K562 (cell line): ENCODE measurements at regions not wholly inside any gene's neighbourhood (a gene's known extent, or its start where the extent isn't known, plus 50 kb on each side); places are given as distances from the start of the nearest gene placed in this dataset.

ENCODE experiments used
- ATAC-seq: fragments of 200-7000 bp; cut with Tn5 transposase; 3 replicates; pipeline ENCODE4 v1.9.1; 2020; ENCODE audit warnings: moderate library complexity
- BruUV-seq: library from RNA; stranded (reverse); fragments of 400-500 nt; replicated peaks from 2 replicates; lab custom pipeline; 2021; lab: Mats Ljungman, UMichigan
- CTCF ChIA-PET: fragments of 300-600 bp; formaldehyde crosslinking; extraction: SDS; loops from one replicate; lab custom pipeline; 2021; ENCODE audit warnings: low intra/inter-chr PET ratio; lab: Yijun Ruan, JAX
- POLR2A ChIA-PET: fragments of 300-600, 350-650 bp; sonication (Branson Sonifier 250); formaldehyde crosslinking; extraction: SDS; loops from one replicate; lab custom pipeline; 2021; ENCODE audit warnings: antibody characterized with exemption, inconsistent platforms; lab: Yijun Ruan, JAX
- DNase-seq, 4 experiments: peaks; one replicate each; pipeline versions ENCODE4 v3.0.0 to v3.0.0-alpha.2; 2011 to 2018; ENCODE audit warnings: low spot score in 3 of 4, mixed read lengths in 3 of 4; ENCODE audit errors: extremely low read depth in 1 of 4
- FAIRE-seq: peaks from 2 replicates; lab custom pipeline; 2011; peaks lifted over from hg19 to GRCh38; lab: Jason Lieb, UNC
- H2AFZ ChIP-seq: 2 replicates; pipeline ENCODE4 v1.6.0; 2011; ENCODE audit warnings: low read depth, low read length, control low read depth, inconsistent platforms
- H3K27ac ChIP-seq: fragments of 200-600 bp; 3 replicates; pipeline ENCODE4 v1.8.0; 2011; ENCODE audit warnings: low read depth, mild to moderate bottlenecking, control low read depth, inconsistent platforms, low read length, moderate library complexity, mixed read lengths; ENCODE audit errors: extremely low read depth
- H3K27me3 ChIP-seq, 2 experiments: fragments of 300-600 bp in 1 of 2; 2 replicates in 1 of 2; 3 replicates in 1 of 2; pipeline versions ENCODE4 v1.6.0 to v1.8.0; 2011; ENCODE audit warnings: inconsistent platforms in 2 of 2, low read length in 2 of 2, mild to moderate bottlenecking in 1 of 2, mixed read lengths in 1 of 2, moderate library complexity in 1 of 2; ENCODE audit not compliant: control insufficient read depth in 2 of 2, insufficient read depth in 2 of 2
- H3K36me3 ChIP-seq: fragments of 300-600 bp; 3 replicates; pipeline ENCODE4 v1.8.0; 2011; ENCODE audit warnings: mild to moderate bottlenecking, low read length, inconsistent platforms; ENCODE audit not compliant: control insufficient read depth, insufficient read depth
- H3K4me1 ChIP-seq, 2 experiments: fragments of 200-600 bp in 1 of 2; replicated peaks in 1 of 2; 2 replicates in 1 of 2; 3 replicates in 1 of 2; pipeline versions ENCODE4 v1.5.1 to v1.8.0; 2011; ENCODE audit warnings: inconsistent platforms in 2 of 2, low read length in 2 of 2, mild to moderate bottlenecking in 1 of 2, mixed read lengths in 1 of 2, moderate library complexity in 1 of 2; ENCODE audit not compliant: control insufficient read depth in 2 of 2, insufficient read depth in 2 of 2
- H3K4me2 ChIP-seq: 2 replicates; pipeline ENCODE4 v1.6.1; 2011; ENCODE audit warnings: low read length, control low read depth, inconsistent platforms, mixed read lengths; ENCODE audit not compliant: insufficient read depth
- H3K4me3 ChIP-seq: fragments of 200-600 bp; sonication (generic), shearing (Covaris generic); 2 replicates; pipeline ENCODE4 v1.5.1; 2016; ENCODE audit warnings: control low read depth, inconsistent platforms
- H3K79me2 ChIP-seq: fragments of 200-600 bp; 3 replicates; pipeline ENCODE4 v1.8.0; 2011; ENCODE audit warnings: low read length, inconsistent platforms; ENCODE audit not compliant: control insufficient read depth, insufficient read depth
- H3K9ac ChIP-seq, 2 experiments: 2 replicates each; pipeline versions ENCODE4 v1.6.0 to v1.6.1; 2011; ENCODE audit warnings: low read depth in 2 of 2, low read length in 2 of 2, control low read depth in 1 of 2, inconsistent platforms in 1 of 2, mild to moderate bottlenecking in 1 of 2, mixed read lengths in 1 of 2; ENCODE audit not compliant: insufficient read depth in 1 of 2
- H3K9me1 ChIP-seq: one replicate; pipeline ENCODE4 v1.6.0; 2011; ENCODE audit warnings: inconsistent platforms, mild to moderate bottlenecking, low read length, moderate library complexity; ENCODE audit not compliant: control insufficient read depth, insufficient read depth
- H3K9me3 ChIP-seq: replicated peaks from 2 replicates; pipeline ENCODE4 v1.5.1; 2011; ENCODE audit warnings: low read depth, low read length, inconsistent platforms; ENCODE audit not compliant: control insufficient read depth, insufficient read depth
- H4K20me1 ChIP-seq: replicated peaks from 2 replicates; pipeline ENCODE4 v1.6.1; 2011; ENCODE audit warnings: low read length, inconsistent platforms, mixed read lengths; ENCODE audit not compliant: control insufficient read depth, insufficient read depth
- ARHGAP35 ChIP-seq: fragments of 450-650 bp; IDR thresholded peaks from 2 replicates; pipeline ENCODE4 v1.6.1; 2018; ENCODE audit not compliant: partially characterized antibody
- CBX8 ChIP-seq: fragments of 200-600 bp; sonication (generic); IDR thresholded peaks from 2 replicates; pipeline ENCODE4 v1.6.1; 2012; ENCODE audit warnings: borderline replicate concordance, mixed run types, low read depth, mild to moderate bottlenecking, moderate library complexity, mixed read lengths, low read length, control low read depth, inconsistent platforms; ENCODE audit not compliant: poor library complexity, severe bottlenecking; ENCODE audit errors: extremely low read depth
- HNRNPK ChIP-seq: fragments of 200-400 bp; formaldehyde crosslinking; IDR thresholded peaks from one replicate; pipeline ENCODE4 v1.6.1; 2018; ENCODE audit warnings: mild to moderate bottlenecking, low read depth, low read length; ENCODE audit not compliant: poor library complexity, severe bottlenecking
- HOXB6 ChIP-seq: fragments of 250-450 bp; sonication (Bioruptor Pico); IDR thresholded peaks from 2 replicates; pipeline ENCODE4 v1.5.1; 2022; ENCODE audit warnings: mild to moderate bottlenecking, borderline replicate concordance
- NR2C2 ChIP-seq, 2 experiments: fragments of 200-800 bp in 1 of 2; sonication (Bioruptor generic) in 1 of 2; sonication (generic) in 1 of 2; formaldehyde crosslinking in 1 of 2; IDR thresholded peaks; 2 replicates each; pipeline versions ENCODE4 v1.6.1 to v1.8.0; 2016 to 2022; ENCODE audit warnings: mild to moderate bottlenecking in 1 of 2, missing compliant biosample characterization in 1 of 2, missing genetic modification characterization in 1 of 2, missing genetic modification reagents in 1 of 2
- SUPT5H ChIP-seq: fragments of 450-650 bp; IDR thresholded peaks from 2 replicates; pipeline ENCODE4 v1.6.1; 2016
- ZNF165 ChIP-seq: fragments of 250-450 bp; sonication (Bioruptor Pico); IDR thresholded peaks from 2 replicates; pipeline ENCODE4 v1.4.0; 2020; ENCODE audit warnings: borderline replicate concordance
- ZNF347 ChIP-seq: fragments of 450-650 bp; formaldehyde crosslinking; IDR thresholded peaks from 2 replicates; pipeline ENCODE4 v1.4.0; 2020; ENCODE audit warnings: low read depth, mild to moderate bottlenecking, moderate library complexity
- ZNF766 ChIP-seq: fragments of 200-800 bp; sonication (Bioruptor generic); conservative IDR thresholded peaks from 2 replicates; pipeline ENCODE4 v1.6.1; 2016; ENCODE audit warnings: missing genetic modification characterization, missing compliant biosample characterization
- WGBS: fragments of 100-300 bp; shearing (Covaris generic); methylation state at CpG from one replicate; pipeline ENCODE4 v1.1.6; 2016; ENCODE audit warnings: low coverage, mixed read lengths; ENCODE audit not compliant: insufficient coverage; ENCODE audit errors: missing lambda C conversion rate; 5-methylcytosine and 5-hydroxymethylcytosine counted together
- in situ Hi-C: fragments of 300-500 bp; cut with MboI; formaldehyde crosslinking; loops from 4 replicates; pipeline ENCODE4 v1.15.0; 2018; ENCODE audit warnings: inconsistent platforms, mixed read lengths
- intact Hi-C: fragments of 100-400 bp; cut with micrococcal nuclease; formaldehyde crosslinking; loops from 2 replicates; pipeline ENCODE4 v1.14.2; 2022

DNA sequence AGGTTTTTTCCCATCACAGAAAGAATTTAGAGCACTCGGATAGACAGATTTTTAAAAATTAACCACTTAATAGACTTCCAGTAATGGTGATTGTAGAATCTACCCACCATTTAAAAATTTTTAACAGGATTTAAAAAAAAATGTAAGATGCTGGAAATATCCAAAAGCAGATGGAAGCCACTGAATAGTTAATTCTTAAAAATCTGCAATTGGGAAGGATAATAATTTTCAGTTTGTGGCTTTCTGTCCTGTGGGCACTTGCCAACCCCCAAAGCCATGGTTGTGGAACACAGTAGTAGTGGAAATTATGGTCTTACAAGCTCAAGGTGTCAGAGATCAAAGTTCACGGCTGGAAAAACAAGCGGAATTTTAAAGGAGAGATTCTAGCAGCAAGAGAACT is 101.0 kb upstream of the SP4 start (continued):
- TF ChIP-seq CBX8: no peak
- no peak for TF ChIP-seq ZNF766 (CRISPR knock-in tag)
- TF ChIP-seq ARHGAP35: no peak
- no peak for TF ChIP-seq SUPT5H
- TF ChIP-seq, all 486 proteins: peak for 0

- POLR2A ChIA-PET: no interaction called here
- H3K4me2 ChIP-seq: no peak overlapping the region
Observed at GRCh38 chr7:21327422-21328409, 100.2 kb upstream of the SP4 start.

More at GRCh38 chr7:21327422-21328409, 100.2 kb upstream of the SP4 start:
- CTCF ChIA-PET: no interaction called here
- H3K27me3 ChIP-seq: peaks cover 7 to 18% of the 10 kb centered on the region in 2 experiments; a peak in 4 of 5 replicates
- no peak for DNase-seq
- TF ChIP-seq NR2C2 (CRISPR knock-in tag; IDR thresholded peaks at IDR 0.05) (no peak), NR2C2 (tag; IDR thresholded peaks at IDR 0.05) (no peak), HNRNPK (no peak), HOXB6 (CRISPR knock-in tag) (no peak), ZNF347 (CRISPR knock-in tag) (no peak), ZNF165 (CRISPR knock-in tag) (no peak)
- H3K27ac ChIP-seq: no peak overlapping the region
- ATAC-seq: no peak; the same call in 1 of the 3 replicates
- in situ Hi-C loops (no loop called here), intact Hi-C loops (no loop called here)
- H3K36me3 ChIP-seq: no peaks in the 10 kb centered on the region
- FAIRE-seq: no peak
- no peak overlapping the region for H2AFZ ChIP-seq
- peaks cover 0 to 9% of the 10 kb centered on the region in 2 experiments; a peak in 1 of 5 replicates for H3K4me1 ChIP-seq
- no peaks in the 10 kb centered on the region for H3K9me1 ChIP-seq
- no peaks in the 10 kb centered on the region for H4K20me1 ChIP-seq
- no peak overlapping the region for H3K9ac ChIP-seq
- no peak overlapping the region for H3K4me3 ChIP-seq
- no TSS peak for BruUV-seq
- 2% methylated on average over 4 of the region's 4 CpGs for WGBS
- H3K9me3 ChIP-seq: no peaks in the 10 kb centered on the region
- H3K79me2 ChIP-seq: no peaks in the 10 kb centered on the region
